GM19240 (cell line): ENCODE measurements at regions not wholly inside any gene's neighbourhood (a gene's known extent, or its start where the extent isn't known, plus 50 kb on each side); places are given as distances from the start of the nearest gene placed in this dataset.
"Not testable (repeated sequence)": the region's sequence is repeated elsewhere in the genome, so short reads cannot be mapped to it uniquely, and the experiment has no call there.

Experiments
- DNase-seq: peaks from one replicate; pipeline ENCODE4 v3.0.0; 2011; ENCODE audit warnings: low spot score; ENCODE audit not compliant: insufficient read length

- no peak for DNase-seq
These were observed 324.4 kb upstream of the KITLG start for GRCh38 chr12:88904705-88905104.

DNA sequence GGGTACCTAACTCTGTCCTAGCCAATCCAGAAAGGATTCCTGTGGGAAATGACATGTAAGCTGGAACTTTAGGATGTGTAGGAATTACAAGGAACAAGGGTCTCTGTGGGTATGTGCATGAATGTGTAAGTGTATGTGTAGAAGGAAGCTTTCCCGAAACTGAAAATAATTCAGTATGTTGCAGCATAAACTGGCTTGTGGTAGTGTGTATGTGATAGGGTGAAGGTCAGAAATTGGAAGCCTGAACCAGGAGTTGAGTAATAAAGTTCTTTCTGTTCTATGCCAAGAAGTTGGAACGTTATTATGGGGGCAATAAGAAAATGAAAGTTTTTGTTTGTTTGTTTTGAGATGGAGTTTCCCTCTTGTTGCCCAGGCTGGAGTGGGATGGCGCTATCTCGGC is 323.1 kb upstream of the KITLG start:
- DNase-seq = no peak

DNA sequence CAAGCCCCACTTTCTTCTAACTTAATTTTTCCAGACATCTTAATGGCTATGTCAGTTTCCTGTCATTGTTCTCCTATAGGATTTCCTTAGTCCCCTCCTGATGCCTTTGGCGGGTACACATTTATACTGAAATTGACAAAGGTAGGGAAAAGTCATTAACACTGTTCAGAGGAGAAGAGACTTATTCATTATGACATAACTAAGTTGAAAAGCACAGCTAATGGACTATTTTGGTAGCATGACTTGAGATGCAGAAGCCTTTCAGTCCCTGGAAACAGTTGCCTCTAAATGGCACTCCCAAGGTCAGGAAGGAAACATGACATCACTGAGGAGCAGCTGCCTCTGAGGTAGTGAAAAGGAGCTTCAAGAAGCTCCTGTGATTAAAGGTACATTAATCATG is 317.5 kb upstream of the KITLG start:
- DNase-seq = no peak

- no peak for DNase-seq
These were observed 316.7 kb upstream of the KITLG start for GRCh38 chr12:88896958-88897357.

GRCh38 chr12:88895634-88896033 is 315.4 kb upstream of the KITLG start:
- no peak for DNase-seq

- DNase-seq = no peak
These were observed 313.5 kb upstream of the KITLG start for GRCh38 chr12:88893801-88894200.

DNA sequence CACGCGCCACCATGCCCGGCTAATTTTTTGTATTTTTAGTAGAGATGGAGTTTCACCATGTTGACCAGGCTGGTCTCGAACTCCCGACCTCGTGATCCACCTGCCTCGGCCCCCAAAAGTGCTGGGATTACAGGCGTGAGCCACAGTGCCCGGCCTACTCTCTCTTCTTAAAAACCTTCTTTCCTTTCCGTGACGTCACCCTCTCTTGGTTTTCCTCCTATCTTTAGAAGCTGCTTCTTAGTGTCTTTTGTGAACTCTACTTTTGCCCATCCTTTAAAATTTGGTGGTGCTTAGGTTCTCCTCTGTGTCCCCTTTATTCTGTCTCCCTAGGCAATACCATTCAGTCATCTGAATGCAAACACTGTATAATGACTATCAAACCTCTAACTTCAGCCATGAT is 311.2 kb upstream of the KITLG start:
- not testable (repeated sequence) for DNase-seq

- DNase-seq = no peak
These were observed 309.2 kb upstream of the KITLG start for GRCh38 chr12:88889326-88890110.

DNA sequence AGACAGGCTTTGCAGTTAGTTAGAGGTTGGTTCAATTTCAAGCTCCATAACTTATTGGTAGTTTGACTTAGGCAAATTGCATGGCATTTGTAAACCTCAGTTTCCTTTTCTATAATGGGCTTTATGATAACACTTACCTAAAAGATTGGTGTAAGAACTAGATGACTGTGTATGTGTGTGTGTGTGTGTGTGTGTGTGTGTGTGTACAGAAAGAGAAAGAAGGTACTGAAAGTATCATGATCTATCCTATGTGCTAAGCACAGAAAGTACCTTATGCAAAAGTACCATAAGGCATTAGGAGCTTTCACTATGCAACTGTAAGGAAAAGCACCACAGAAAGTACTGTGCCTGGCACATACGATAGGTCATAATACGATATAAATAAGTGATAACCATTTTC is 304.3 kb upstream of the KITLG start:
- no peak for DNase-seq

- DNase-seq = no peak
These were observed 302.4 kb upstream of the KITLG start for GRCh38 chr12:88882662-88883061.

DNA sequence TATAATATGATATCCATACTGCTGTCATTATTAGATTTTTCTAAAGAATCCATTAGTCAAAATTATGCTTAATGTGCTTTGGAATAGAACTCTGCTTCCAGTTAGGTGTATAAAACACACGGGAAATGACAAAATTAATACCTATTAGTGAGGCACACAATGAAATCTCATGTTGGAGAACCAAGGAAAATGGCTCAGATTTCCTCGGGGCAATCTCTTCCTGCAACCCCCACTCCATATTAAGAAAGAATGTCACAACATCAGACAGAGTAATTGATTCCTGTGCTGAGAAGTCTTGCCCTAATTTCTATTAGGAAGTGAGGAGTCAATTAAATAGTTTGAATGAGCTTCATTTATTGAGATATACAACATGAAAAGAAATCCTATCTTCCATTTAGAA is 299.8 kb upstream of the KITLG start:
- no peak for DNase-seq

- no peak for DNase-seq
These were observed 298.0 kb upstream of the KITLG start for GRCh38 chr12:88878295-88878694.

- DNase-seq = no peak
These were observed 296.6 kb upstream of the KITLG start for GRCh38 chr12:88876857-88877256.

DNA sequence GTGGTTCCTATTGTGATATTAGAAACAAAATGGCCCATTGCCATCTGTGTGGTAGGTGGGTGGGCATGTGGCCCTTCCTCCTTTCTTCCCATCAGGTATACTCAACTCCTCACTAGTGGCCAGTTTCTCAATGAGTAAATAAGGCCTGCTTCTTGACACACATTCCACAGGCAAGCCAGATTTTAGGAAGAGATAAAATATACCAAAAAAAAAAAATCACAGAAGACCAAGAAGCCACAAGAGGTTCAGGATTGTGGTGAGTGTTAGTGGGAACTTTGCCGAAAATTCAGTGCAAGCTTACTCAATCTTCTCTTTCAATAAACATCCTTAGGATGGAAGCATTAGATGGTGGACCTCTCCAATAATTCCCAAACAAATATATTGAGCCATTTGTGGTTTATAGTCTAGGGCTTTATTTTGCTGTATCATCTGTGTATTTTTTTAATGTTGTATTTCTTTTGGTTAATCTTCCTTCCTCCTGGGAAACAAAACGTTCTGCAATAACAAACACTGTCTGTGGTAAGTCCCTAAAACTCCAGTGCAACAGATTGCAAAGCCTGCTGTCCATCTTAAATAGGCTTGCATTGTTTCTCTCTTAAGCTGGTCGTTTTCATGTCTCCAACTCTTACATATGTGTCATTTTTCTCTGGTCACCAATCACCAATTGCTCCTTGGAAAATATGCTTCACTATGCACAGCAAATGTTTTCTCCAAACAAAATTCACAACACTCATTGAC is 289.9 kb upstream of the KITLG start:
- DNase-seq = no peak

- DNase-seq = no peak
These were observed 287.8 kb upstream of the KITLG start for GRCh38 chr12:88868050-88868449.

- no peak for DNase-seq
These were observed 287.2 kb upstream of the KITLG start for GRCh38 chr12:88867510-88867909.

DNA sequence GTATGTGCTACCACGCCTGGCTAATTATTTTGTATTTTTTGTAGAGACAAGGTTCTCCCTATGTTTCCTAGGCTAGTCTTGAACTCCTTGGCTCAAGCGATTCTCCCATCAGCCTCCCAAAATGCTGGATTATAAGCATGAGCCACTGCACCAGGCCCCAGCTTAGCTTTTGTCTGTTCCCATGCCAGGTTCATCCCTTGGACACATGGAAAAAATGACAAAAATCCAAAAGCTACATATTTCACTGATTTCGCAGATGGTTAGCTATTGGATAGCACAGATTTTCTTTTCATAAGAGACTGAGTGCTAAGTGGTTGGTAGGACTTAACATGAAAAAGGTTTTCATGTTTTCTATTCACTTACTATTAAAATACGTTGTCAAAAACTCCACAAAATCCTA is 286.6 kb upstream of the KITLG start:
- no peak for DNase-seq

GRCh38 chr12:88865537-88865936 is 285.3 kb upstream of the KITLG start:
- no peak for DNase-seq

DNA sequence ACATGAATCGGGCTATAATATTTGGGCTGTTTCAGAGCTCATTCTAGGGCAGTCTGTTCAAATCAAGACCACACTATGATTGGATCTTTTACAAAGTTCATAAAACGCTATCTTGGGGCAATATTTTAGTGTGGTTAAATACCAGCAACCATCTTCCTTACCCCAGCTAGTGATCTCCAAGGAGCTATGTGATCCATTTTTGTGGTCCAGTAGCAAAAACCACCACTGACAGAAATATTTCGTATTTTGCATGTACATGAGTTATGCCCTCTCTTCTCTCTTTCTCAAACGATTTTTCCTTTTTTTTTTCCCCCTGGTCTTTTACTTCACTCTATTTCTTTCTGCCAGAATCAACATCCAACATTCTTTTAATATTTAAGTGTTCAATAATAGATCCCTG is 280.6 kb upstream of the KITLG start:
- DNase-seq = no peak

- DNase-seq = no peak
These were observed 275.9 kb upstream of the KITLG start for GRCh38 chr12:88856201-88856600.

- DNase-seq = no peak
These were observed 275.0 kb upstream of the KITLG start for GRCh38 chr12:88855301-88855700.

DNA sequence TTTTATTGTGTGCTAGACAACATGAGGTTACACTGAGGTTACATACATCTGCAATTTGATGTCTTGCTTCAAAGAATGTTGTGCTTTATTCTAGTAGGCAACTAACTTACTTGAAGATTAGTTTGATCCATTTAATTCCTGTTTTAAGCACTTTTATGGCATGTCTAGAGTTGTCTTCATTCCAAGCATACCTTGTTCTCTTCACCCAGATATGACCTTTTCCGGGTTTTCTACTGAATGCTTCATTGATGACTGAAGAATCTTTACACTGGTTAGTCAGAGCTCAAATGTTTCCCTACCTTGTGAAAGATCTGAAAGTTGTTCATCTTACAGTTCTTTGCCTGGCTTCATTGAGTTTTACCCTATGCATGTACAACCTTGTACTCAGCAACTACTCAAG is 274.0 kb upstream of the KITLG start:
- no peak for DNase-seq

GRCh38 chr12:88847246-88847645 is 267.0 kb upstream of the KITLG start:
- DNase-seq = not testable (repeated sequence)
